Daoy (cell line): ENCODE measurements at regions not wholly inside any gene's neighbourhood (a gene's known extent, or its start where the extent isn't known, plus 50 kb on each side); places are given as distances from the start of the nearest gene placed in this dataset.
"Not testable (repeated sequence)": the region's sequence is repeated elsewhere in the genome, so short reads cannot be mapped to it uniquely, and the experiment has no call there.

Experiments used
- DNase-seq: peaks from one replicate; pipeline ENCODE4 v3.0.0-alpha.2; 2015; ENCODE audit warnings: low read depth

DNA sequence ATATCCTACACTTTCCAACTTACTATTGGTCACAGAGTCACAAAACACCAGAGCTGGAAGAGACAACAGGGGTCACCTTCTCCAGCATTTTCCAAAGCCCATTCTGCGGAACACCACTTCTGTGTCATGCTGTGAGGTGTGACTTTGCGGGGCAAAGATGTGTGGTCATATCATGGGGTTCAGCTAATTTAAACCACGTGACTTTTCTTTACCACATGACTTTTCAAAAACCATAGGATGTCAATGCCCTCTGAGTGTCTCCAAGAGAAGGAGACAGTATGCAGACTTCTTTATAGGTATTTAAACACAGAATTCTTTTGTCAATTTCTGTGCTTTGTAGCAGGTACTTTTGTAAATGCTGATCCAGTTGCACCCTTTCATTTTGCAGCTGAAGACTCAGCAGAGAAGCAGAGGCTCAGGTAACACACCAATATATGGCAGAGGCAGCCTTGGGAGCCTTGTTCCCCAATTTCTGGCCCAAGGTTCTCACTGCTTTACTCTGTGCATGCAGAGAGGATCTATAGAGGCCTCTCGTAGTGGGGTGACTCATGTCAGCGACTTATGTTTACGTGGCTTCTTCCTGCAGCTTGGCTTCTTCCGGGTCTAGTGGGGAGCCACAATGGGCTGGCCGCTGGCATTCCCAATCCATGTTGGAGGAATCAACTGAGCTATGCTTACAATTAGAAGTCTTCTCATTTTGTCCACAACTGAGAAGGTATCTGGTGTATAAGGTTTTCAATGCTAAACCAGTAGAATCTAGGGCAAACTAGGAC, 104.0 kb upstream of the RHOBTB1 start:
- no peak for DNase-seq

GRCh38 chr10:61047081-61047480, 103.1 kb upstream of the RHOBTB1 start:
- DNase-seq, result no peak

DNA sequence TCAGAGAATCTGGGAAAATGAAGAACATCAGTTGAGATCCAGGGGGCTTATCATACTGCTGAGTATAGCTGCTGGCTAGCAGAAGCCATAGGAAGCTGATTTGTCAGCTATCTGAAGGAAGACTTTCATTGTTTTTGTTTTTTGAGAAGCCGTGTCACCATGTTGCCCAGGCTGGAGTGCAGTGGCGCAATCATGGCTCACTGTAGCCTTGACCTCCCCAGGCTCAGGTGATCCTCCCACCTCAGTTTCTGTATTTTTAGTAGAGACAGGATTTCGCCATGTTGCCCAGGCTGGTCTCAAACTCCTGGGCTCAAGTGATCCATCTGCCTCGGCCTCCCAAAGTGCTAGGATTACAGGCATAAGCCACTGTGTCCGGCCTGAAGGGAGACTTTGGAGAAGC, 101.5 kb upstream of the RHOBTB1 start:
- not testable (repeated sequence) for DNase-seq

GRCh38 chr10:61042533-61042932, 98.5 kb upstream of the RHOBTB1 start:
- no peak for DNase-seq

DNA sequence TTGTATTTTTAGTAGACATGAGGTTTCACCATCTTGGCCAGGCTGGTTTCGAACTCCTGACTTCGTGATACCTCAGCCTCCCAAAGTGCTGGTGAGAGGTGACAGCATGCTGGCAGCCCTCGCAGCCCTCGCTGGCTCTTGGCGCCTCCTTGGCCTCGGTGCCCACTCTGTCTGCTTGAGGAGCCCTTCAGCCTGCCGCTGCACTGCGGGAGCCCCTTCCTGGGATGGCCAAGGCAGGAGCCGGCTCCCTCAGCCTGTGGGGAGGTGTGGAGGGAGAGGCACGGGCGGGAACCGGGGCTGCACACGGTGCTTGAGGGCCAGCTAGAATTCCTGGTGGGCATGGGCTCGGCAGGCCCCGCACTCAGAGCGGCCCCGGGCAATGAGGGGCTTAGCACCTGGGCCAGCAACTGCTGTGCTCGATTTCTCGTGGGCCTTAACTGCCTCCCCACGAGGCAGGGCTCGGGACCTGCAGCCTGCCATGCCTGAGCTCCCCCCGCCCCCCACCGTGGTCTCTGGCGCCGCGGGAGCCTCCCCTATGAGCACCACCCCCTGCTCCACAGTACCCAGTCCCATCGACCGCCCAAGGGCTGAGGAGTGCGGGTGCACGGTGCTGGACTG, 96.5 kb upstream of the RHOBTB1 start:
- no peak for DNase-seq

DNA sequence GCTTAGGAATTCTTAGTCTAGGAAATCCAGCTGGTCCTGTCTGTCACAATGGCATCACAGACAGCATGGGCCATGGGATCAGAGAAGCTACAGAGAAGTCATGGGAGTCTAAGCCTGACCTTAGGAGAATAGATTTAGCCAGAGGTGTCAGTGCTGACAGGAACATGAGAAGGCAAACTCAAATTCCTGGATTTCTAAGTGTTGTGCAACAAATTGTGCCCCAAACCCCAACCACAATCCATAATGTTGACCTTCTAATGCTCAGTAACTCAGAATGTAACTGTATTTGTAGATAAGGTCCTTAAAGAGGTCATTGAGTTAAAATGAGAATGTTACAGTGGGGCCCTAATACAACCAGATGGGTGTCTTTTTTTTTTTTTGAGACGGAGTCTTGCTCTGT, 95.9 kb upstream of the RHOBTB1 start:
- DNase-seq, result no peak

DNA sequence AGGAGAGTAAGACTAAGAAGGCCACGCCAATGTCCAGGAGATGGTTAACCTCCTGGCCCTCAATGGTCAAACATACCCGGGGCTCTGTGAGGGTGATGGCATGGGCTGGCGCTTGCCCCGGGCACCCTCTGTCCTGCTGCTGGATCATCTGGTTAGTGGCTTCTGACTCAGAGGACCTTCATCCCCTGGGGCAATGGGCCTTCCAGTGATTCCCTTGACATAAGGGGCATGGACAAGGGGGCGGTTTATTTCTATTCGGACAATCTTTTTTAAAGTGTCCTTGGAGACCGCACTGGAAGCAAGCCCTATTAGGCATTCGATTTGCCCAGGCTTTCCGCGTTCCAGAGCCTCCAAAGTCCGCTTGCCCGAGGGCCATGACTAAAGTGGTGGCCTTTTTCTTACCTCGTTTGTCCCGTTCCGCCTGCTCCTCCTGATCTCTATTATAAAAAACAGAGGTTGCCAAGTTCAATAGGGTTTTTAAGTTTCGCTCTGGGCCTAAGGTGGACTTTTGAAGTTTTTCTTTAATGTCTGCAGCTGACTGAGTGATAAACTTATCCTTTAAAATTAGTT, 93.4 kb upstream of the RHOBTB1 start:
- DNase-seq, result not testable (repeated sequence)

DNA sequence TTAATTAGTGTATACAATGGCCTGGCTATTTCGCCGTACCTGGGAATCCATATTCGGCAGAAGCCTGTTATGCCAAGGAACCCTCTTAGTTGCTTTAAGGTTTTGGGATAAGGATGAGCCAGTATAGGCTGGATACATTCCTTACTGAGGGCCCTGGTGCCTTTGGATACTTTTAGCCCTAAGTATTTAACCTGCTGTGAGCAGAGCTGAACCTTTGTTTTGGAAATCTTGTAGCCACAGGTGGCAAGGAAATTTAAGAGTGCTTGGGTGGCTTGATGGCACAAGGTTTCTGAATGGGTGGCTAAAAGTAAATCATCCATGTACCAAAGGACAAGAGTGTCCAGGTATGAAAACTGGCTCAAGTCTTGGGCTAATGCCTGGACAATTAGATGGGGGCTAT, 92.2 kb upstream of the RHOBTB1 start:
- not testable (repeated sequence) for DNase-seq

DNA sequence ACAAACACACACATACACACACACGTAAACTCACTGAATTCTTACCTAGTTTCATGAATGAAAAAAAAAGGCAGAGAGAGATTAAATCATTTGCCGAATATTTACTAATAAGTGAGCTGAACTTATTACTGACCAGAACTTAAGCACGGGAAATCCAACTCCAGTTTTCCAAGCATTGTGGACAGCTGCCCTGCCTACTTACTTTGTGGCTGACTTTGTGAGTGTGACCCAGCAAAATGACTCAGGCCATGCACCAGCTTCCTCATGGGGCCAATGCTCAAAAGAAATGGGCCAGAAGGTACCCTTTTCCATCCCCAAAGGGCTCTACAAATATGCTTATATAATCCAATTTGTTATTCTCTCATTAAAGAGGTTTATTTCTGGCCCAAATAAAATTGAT, 87.4 kb upstream of the RHOBTB1 start:
- DNase-seq, result no peak

DNA sequence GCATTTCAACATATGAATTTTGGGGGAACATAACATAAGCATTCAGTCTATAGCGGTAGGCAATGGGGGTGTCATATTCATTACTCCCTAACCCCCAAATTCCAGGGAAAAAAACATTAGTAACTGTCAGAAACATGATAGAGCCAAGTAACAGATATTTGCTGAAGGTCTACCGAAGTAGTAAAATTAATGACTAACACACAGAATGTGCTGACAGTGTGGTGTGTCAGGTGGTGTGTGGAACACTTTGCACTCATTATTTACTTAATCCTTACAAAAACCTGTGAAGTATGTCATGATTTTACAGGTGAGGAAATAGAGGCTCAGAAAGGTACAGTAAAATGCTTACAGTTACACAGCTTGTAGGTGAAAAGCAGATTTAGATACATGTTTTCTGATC, 85.4 kb upstream of the RHOBTB1 start:
- DNase-seq, result no peak

DNA sequence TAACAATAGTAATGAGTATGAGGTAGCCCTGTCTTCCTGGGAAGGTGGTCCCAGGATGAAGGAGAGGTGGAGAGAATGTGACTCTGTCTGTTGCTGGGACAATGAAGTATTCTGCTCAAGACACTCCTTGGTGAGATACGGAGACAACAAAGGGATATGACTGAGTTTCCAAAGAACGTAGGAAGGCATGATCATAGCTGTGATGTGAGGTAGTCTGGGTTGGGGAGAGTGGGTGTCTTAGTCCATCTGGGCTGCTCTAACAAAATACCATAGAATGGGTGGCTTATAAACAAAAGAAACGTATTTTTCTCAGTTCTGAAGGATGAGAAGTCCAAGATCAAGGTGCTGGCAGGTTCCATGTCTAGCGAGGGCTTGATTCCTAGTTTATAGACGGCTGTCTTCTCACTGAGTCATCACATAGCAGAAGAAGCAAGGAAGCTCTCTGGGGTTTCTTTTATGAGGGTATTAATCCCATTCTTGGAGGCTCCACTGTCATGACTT, 84.9 kb upstream of the RHOBTB1 start:
- DNase-seq, result peak; percentile 49

- no peak for DNase-seq
These were observed 80.8 kb upstream of the RHOBTB1 start for GRCh38 chr10:61024856-61025201.

- no peak for DNase-seq
These were observed 80.3 kb upstream of the RHOBTB1 start for GRCh38 chr10:61024151-61024855.

DNA sequence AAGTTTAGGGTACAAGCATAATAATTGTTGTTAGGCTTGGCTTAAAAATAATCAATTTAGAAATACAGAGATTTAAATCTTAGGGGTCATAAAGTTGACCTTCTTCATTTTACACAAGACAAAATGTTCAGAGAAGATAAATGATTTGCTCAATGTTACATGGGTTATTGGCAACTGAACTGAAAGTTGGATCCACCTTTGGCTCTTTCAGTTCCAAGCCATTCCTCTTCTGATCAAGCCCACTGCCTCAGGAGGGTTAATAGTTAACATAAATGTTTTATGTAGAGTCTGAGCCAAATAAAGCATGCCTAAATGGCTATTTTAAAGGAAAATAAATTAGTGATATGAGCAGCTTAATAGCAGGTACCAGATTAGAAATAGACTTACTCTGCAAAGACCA, 79.1 kb upstream of the RHOBTB1 start:
- no peak for DNase-seq

- DNase-seq, result no peak
These were observed 77.9 kb upstream of the RHOBTB1 start for GRCh38 chr10:61021926-61022325.

DNA sequence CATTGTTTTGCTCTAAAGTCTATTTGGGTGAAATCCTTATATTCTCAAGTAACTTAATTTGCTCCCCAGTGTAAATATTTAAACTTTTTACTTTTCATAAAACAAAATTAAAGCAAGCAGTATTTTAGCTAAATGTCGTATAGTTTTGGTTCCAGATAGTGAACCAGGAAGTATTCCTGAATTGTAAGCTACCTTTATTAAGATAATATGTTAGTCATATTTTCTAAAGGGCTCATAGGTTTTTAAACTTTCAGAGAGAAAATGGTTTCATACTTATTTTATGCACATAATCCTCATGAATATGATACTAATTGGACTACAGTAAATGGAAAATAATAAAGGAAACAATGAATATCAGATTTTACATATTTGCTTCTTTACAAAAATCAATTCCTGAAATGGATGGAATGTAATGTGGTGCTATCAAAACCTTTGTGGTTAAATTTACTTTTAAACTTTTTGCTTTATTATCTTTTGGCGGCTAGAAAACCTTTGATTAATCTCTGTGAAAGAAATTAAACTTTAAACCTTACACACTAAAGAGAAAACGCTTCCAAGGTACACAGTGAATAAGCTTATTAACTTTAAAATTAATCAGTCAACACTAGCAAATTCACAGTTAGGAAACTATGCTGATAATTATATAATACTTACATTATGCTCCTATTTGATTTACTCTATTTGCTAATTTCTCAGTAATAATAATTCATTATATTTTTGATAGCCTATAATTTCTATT, 76.6 kb upstream of the RHOBTB1 start:
- DNase-seq, result no peak

GRCh38 chr10:61018146-61018545, 74.2 kb upstream of the RHOBTB1 start:
- DNase-seq, result no peak

DNA sequence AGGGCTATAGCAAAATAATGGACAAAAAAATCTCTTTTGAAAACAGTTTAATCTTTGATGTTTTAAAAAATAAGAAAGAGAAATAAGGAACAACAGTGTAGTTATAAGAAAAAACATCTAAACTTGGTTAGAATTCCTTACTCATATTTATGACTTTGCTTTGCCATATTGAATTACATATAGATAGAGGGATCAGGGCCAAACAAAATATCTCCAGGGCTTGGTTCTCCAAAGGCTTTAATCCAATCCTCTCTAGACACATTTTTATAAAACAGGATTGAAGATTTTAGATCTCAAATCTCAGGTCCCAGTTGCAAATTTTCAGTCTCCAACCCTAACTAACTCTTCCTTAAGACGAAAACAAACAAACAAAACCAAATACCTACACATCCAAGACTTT, 72.6 kb upstream of the RHOBTB1 start:
- no peak for DNase-seq

DNA sequence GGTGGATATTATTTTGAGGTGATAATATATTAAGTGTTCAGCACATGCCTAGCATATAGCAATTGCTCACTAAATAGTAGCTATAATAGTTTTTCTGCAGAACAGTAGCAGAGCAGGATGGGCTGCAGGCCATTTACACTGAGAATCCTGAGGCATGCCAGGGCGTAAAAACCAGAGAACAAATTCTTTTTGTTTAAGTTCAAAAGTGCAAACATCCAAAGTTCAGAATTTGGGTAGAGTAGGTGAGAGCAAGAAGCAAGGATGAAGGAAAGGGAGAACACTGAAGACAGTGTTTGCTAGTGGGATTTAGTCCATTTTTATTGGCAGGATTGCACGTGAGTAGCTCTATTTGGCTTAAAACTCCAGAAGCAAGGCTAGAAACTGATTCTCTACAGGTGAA, 72.0 kb upstream of the RHOBTB1 start:
- no peak for DNase-seq

- no peak for DNase-seq
These were observed 66.9 kb upstream of the RHOBTB1 start for GRCh38 chr10:61010863-61011262.

DNA sequence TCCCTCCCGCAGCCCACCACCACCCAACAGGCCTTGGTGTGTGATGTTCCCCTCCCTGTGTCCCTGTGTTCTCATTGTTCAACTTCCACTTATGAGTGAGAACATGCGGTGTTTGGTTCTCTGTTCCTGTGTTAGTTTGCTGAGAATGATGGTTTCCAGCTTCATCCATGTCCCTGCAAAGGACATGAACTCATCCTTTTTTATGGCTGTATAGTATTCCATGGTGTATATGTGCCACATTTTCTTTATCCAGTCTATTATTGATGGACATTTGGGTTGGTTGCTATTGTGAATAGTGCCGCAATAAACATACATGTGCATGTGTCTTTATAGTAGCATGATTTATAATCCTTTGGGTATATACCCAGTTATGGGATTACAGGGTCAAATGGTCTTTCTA, 59.1 kb upstream of the RHOBTB1 start:
- not testable (repeated sequence) for DNase-seq

GRCh38 chr10:61001731-61002122, 57.7 kb upstream of the RHOBTB1 start:
- no peak for DNase-seq
